ENCODE measurements at regions not wholly inside any gene's neighbourhood (a gene's known extent, or its start where the extent isn't known, plus 50 kb on each side); places are given as distances from the start of the nearest gene placed in this dataset.

DNA sequence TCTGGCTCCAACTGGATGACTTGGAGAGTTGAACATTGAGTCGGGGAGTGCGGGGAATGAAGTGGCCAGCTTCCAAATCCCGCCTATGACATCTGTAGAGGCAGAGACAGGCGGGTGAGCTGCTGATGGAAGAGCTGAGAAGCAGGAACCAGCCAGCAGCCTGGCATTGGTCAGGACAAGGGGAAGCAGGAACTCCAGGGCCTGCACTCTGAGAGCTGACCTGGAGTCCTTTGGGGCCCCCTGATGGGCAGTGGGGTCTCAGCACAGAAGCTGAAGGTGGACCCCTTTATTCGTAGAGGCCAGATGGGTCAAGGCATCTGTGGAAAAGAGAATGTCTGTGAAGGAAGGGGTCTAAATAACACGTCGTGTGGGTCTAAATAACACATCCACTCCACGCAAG lies 57.0 kb downstream of the SEC61G start:
- ATAC-seq (ENCODE audit: low read depth) = no peak
- H3K27me3 Mint-ChIP-seq = no peaks in the 10 kb centered on the region
- H3K9me3 Mint-ChIP-seq = peaks cover 5% of the 10 kb centered on the region

DNA sequence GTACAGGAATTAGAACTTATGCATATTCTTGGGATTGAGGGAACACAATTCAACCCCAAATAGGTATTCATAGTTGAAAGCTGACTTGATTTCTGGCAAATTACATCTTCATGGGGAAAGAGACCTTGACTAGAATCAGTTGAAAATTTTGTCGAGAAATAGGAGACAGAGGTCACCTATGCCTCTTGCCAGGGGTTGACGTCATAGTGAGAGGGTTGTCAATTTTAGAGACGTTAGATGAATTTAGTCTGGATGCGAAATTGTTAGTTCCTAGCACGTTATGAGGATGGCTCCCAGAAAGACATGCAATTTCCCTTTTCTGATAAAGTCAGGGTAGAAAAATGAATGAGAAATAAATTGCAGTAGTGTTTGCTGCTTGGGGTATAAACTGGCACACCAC lies 59.3 kb downstream of the SEC61G start:
- H3K9me3 Mint-ChIP-seq = peaks cover 2% of the 10 kb centered on the region
- no peak for DNase-seq (ENCODE audit: low spot score in 2 of 2)
- no peaks in the 10 kb centered on the region for H3K4me1 Mint-ChIP-seq
- no peak overlapping the region for H3K27ac Mint-ChIP-seq
- no peak overlapping the region for H3K4me3 Mint-ChIP-seq
- H3K36me3 Mint-ChIP-seq = no peaks in the 10 kb centered on the region
- H3K27me3 Mint-ChIP-seq = no peaks in the 10 kb centered on the region
- no peak for ATAC-seq (ENCODE audit: low read depth)

More for the DNA sequence above, 57.0 kb downstream of the SEC61G start:
- no peak overlapping the region for H3K4me3 Mint-ChIP-seq
- no peaks in the 10 kb centered on the region for H3K4me1 Mint-ChIP-seq
- H3K36me3 Mint-ChIP-seq = no peaks in the 10 kb centered on the region
- H3K27ac Mint-ChIP-seq = no peak overlapping the region
- DNase-seq (ENCODE audit: low spot score in 2 of 2) = no peak

DNA sequence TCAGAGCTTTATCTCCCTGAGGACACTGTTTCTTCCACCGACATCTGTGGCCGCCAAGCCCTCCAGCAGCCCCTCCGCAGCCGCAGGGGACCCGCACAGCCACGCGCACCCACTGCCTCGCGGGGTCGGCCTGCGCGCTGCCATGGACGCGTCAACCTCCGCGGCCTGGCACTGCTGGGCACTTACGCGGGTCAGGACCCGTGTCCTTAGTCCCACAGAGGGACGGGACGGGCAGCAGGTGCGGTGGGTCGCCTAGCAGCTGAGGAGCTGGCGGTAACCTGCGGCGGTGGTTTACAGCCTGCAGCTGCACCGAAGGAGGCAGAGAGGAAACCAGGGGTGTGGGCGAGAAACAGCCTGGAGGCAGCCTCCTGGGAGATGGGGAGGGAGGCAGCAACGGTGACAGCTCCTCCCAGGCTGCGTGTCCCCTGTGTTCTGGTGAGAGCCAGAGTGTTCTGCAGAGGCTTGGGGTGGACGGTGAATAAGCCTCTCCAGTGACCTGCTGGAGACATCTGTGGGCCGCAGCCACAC lies 61.3 kb downstream of the SEC61G start:
- Mint-ChIP-seq H3K36me3 (no peaks in the 10 kb centered on the region), H3K4me3 (no peak overlapping the region), H3K9me3 (no peaks in the 10 kb centered on the region), H3K27me3 (no peaks in the 10 kb centered on the region), H3K4me1 (no peaks in the 10 kb centered on the region), H3K27ac (no peak overlapping the region)
- DNase-seq (ENCODE audit: low spot score in 2 of 2) (no peak), ATAC-seq (ENCODE audit: low read depth) (no peak)

DNA sequence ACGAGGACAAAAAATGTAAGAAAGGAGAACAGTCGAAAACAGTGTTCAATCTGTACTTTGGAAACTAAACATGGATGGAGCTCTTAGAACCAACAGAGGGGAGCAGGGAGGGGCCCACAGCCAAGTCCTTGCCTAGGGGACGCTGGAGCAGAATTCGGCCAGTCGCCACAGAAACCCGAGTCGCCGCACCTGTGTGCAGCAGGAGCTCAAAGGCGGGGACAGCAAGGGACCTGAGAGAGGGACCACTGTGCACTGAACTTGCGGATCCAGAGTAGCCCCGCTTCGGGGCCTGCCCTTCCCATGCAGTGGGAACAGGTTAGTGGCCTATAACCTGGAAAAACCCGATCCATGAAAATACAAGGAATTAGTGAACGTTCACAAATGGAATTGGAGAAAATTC lies 68.1 kb downstream of the SEC61G start:
- H3K27ac Mint-ChIP-seq = no peak overlapping the region
- DNase-seq (ENCODE audit: low spot score in 2 of 2) = no peak
- no peaks in the 10 kb centered on the region for H3K36me3 Mint-ChIP-seq
- no peak for ATAC-seq (ENCODE audit: low read depth)
- H3K4me1 Mint-ChIP-seq = no peaks in the 10 kb centered on the region
- H3K27me3 Mint-ChIP-seq = no peaks in the 10 kb centered on the region
- H3K9me3 Mint-ChIP-seq = no peaks in the 10 kb centered on the region
- H3K4me3 Mint-ChIP-seq = no peak overlapping the region

DNA sequence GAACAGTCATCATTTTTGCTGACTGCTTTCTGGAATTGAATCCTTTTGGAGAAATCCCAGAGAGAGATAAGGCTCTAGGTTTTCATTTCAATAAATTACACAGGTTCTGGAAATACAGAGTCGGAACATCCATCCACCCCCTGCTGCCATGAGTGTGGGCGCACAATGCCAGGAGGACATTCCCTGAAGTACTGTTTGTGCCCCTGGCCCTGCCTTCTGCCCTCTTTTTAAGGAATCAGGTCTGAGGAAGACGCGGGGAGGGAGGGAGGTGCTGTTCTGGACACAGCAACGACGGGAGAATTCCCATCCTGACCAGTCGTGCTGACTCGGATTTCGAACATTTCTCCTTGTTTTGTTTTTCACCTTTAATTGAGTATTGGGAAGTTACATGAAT lies 69.0 kb downstream of the SEC61G start:
- Mint-ChIP-seq H3K4me3 (no peak overlapping the region), H3K27ac (no peak overlapping the region), H3K9me3 (peaks cover under 1% of the 10 kb centered on the region), H3K36me3 (no peaks in the 10 kb centered on the region), H3K4me1 (no peaks in the 10 kb centered on the region), H3K27me3 (no peaks in the 10 kb centered on the region)
- no peak for DNase-seq (ENCODE audit: low spot score in 2 of 2)
- ATAC-seq (ENCODE audit: low read depth) = no peak

DNA sequence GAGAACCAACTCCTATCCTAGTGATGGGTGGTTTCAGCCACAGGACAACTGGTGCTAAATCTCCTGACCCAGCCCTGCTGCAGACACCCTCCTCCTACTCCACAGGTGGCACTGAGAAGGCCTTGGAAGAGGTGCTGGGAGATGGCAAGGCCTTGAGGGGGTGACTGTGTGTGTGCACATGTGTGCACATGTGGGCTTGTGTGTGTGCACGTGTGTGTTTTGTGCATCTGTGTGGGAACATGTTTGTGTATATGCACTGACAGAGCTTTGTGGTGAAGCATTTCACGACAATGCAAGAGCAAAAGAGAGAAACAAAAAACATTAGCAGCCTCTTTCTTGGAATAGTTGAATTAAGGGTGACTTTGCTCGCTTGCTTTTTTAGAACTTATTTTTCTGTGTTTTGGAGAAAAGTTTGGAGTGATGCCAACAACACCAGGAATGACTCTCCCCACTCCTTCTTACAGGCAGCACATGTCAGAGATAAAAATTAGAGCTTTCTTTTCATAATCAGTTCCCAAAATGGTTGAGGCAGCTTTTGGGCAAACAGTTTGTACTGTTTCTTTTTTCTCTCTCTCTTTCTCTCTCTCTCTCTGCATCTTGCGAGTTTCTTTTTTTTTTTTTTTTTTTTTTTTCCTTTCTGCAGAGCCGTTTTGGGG lies 69.5 kb downstream of the SEC61G start:
- H3K9me3 Mint-ChIP-seq = peaks cover 4% of the 10 kb centered on the region
- DNase-seq (ENCODE audit: low spot score in 2 of 2) (no peak), ATAC-seq (ENCODE audit: low read depth) (no peak)
- H3K4me1 Mint-ChIP-seq = no peaks in the 10 kb centered on the region
- H3K4me3 Mint-ChIP-seq = no peak overlapping the region
- H3K36me3 Mint-ChIP-seq = no peaks in the 10 kb centered on the region
- peaks cover 2% of the 10 kb centered on the region for H3K27me3 Mint-ChIP-seq
- no peak overlapping the region for H3K27ac Mint-ChIP-seq

DNA sequence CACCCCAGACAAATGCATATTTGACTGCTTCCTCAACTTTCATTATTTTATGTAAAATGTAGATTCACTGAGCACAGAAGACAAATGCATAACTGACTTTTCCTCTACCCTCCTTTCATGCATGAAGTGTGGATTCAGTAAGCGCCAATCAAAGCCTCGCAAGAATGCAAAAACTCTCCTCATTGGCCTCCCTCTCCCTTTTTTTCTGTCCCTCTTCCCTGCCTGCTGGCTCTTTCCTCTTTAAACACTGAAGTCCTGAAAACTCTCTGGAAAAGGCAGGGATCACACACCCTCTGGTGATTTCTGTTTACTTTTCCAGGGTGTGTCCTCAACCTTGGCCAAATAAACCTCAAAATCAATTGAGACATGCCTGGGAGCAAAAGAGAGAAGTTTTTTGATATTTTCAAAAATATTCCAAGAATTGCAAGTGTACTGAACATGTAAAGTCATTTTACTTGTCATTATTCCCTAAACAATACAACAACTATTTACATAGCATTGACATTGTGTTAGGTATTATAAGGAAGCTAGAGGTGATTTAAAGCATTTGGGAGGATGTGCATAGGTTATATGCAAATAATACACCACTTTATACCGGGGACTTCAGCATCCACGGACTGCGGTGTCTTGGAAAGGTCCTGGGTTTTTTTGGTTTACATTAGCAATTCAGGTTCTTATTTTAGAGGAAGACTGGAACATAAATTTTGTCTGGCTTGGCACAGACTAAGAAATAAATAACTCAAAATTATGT lies 71.4 kb downstream of the SEC61G start:
- Mint-ChIP-seq H3K27ac (no peak overlapping the region), H3K4me1 (no peaks in the 10 kb centered on the region), H3K27me3 (peaks cover 2% of the 10 kb centered on the region), H3K4me3 (no peak overlapping the region), H3K9me3 (peaks cover 6% of the 10 kb centered on the region), H3K36me3 (no peaks in the 10 kb centered on the region)
- no peak for ATAC-seq (ENCODE audit: low read depth)
- DNase-seq (ENCODE audit: low spot score in 2 of 2) = no peak

DNA sequence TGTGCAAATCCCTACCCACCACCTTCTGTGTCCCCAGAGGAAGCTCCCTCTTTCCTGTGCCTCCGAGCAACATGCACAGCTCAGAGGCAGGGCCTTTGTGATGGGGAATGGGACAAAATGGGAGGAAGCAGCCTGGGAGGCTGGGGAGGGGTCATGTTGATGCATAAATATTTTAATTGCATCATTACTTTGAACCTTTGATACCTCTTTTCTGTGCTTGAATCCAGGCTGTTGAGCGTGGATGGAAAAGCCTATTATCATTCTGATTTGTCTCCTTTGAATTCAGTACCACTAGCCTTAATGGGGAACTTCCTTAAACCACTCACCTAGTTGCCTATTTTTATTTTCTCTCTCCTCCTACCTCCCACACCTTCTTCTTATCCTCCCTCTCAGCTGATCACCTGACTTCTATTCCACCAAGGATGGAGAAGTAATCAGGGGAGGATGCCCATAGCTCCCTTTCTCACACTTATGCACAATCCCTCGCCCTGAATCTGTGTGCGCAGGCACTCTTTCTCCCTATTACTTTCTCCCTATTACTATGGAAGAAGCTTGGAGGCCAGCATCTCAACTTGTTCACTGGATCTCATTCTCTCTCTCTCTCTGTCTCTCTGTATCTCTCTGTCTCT lies 78.5 kb downstream of the SEC61G start:
- ATAC-seq (ENCODE audit: low read depth) (no peak), DNase-seq (ENCODE audit: low spot score in 2 of 2) (no peak)
- peaks cover 7% of the 10 kb centered on the region for H3K9me3 Mint-ChIP-seq
- peaks cover 2% of the 10 kb centered on the region for H3K27me3 Mint-ChIP-seq
- no peak overlapping the region for H3K4me3 Mint-ChIP-seq
- H3K4me1 Mint-ChIP-seq = no peaks in the 10 kb centered on the region
- H3K36me3 Mint-ChIP-seq = no peaks in the 10 kb centered on the region
- H3K27ac Mint-ChIP-seq = no peak overlapping the region

DNA sequence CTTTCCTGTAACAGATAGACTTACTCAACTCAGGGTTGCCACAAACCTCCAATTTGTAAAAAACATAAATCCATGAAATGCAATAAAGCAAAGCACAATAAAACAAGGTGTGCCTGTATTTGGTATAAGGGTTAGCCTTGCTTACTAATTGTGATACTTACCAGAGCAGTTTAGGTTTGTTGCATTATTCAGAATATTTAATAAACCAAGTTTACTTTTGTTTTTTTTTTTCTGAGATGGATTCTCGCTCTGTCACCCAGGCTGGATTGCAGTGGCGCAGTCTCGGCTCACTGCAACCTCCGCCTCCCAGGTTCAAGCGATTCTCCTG lies 79.6 kb downstream of the SEC61G start:
- DNase-seq (ENCODE audit: low spot score in 2 of 2) = no peak
- Mint-ChIP-seq H3K9me3 (peaks cover 3% of the 10 kb centered on the region), H3K36me3 (no peaks in the 10 kb centered on the region), H3K27me3 (no peaks in the 10 kb centered on the region), H3K4me1 (no peaks in the 10 kb centered on the region), H3K4me3 (no peak overlapping the region), H3K27ac (no peak overlapping the region)
- ATAC-seq (ENCODE audit: low read depth) = no peak

DNA sequence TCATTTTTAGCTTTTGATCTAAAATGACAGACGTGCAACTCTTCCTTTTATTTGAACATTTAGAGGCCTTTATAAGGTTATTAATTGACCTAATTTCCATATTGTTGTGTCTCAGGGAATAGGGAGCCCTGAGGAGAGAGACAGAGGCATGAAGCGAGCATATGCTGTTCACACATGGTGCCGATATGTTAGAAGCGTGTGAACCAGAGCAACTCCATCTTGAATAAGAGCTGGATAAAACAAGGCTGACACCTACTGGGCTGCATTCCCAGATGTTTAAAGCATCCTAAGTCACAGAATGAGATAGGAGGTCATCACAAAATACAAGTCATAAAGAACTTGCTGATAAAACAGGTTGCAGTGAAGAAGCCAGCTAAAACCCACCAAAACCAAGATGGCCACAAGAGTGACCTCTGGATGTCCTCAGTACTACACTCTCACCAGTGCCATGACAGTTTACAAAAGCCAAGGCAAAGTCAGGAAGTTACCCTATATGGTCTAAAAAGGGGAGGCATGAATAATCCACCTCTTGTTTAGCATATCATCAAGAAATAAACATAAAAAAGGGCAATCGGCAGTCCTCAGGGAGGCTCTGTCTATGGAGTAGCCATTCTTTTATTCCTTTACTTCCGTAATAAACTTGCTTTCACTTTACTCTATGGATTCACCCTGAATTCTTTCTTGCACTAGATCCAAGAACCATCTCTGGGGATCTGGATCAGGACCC lies 80.1 kb downstream of the SEC61G start:
- Mint-ChIP-seq H3K4me3 (no peak overlapping the region), H3K4me1 (no peaks in the 10 kb centered on the region), H3K27ac (no peak overlapping the region), H3K27me3 (no peaks in the 10 kb centered on the region), H3K36me3 (no peaks in the 10 kb centered on the region), H3K9me3 (peaks cover 1% of the 10 kb centered on the region)
- ATAC-seq (ENCODE audit: low read depth) (no peak), DNase-seq (ENCODE audit: low spot score in 2 of 2) (no peak)

DNA sequence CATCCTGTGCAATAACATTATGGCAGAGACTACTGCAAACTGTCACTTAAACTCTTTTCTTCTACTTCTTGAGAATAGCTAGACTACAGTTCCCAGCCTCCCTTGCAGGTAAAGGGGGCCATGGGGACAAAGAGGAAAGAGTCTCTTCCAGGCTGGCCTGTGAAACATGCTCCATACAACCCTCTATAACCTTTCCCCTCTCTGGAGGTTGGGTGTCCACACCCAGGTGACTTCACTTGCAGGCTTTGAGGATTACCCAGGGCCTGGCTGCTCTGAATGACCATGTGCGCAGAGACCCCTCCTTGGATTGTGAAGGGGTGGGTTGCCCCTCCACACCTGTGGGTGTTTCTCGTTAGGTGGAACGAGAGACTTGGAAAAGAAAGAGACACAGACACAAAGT lies 84.1 kb downstream of the SEC61G start:
- Mint-ChIP-seq H3K4me1 (no peaks in the 10 kb centered on the region), H3K4me3 (no peak overlapping the region), H3K36me3 (no peaks in the 10 kb centered on the region), H3K9me3 (peaks cover 3% of the 10 kb centered on the region), H3K27me3 (no peaks in the 10 kb centered on the region), H3K27ac (no peak overlapping the region)
- DNase-seq (ENCODE audit: low spot score in 2 of 2) (no peak), ATAC-seq (ENCODE audit: low read depth) (no peak)

DNA sequence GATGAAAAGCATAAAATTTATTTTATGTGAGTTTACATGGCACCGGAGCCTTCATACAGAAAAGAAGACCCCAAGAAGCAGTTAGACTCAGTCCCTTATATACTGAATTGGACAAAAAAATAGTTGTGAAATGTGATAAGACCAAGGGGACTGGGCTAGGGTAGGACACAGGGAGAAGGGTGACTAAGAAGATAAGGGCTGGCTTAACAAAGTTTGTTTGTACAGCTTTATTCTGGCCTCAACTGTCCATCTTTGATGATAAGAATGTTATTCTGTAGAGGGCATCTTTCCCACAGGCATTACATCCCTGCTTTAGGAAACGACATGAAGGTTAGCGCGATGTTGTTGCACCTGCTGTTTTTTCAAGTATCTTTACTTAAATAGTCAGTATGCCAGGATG lies 86.5 kb downstream of the SEC61G start:
- DNase-seq (ENCODE audit: low spot score in 2 of 2) (no peak), ATAC-seq (ENCODE audit: low read depth) (no peak)
- no peaks in the 10 kb centered on the region for H3K27me3 Mint-ChIP-seq
- peaks cover 2% of the 10 kb centered on the region for H3K9me3 Mint-ChIP-seq
- H3K4me1 Mint-ChIP-seq = no peaks in the 10 kb centered on the region
- H3K36me3 Mint-ChIP-seq = no peaks in the 10 kb centered on the region
- H3K27ac Mint-ChIP-seq = no peak overlapping the region
- no peak overlapping the region for H3K4me3 Mint-ChIP-seq

DNA sequence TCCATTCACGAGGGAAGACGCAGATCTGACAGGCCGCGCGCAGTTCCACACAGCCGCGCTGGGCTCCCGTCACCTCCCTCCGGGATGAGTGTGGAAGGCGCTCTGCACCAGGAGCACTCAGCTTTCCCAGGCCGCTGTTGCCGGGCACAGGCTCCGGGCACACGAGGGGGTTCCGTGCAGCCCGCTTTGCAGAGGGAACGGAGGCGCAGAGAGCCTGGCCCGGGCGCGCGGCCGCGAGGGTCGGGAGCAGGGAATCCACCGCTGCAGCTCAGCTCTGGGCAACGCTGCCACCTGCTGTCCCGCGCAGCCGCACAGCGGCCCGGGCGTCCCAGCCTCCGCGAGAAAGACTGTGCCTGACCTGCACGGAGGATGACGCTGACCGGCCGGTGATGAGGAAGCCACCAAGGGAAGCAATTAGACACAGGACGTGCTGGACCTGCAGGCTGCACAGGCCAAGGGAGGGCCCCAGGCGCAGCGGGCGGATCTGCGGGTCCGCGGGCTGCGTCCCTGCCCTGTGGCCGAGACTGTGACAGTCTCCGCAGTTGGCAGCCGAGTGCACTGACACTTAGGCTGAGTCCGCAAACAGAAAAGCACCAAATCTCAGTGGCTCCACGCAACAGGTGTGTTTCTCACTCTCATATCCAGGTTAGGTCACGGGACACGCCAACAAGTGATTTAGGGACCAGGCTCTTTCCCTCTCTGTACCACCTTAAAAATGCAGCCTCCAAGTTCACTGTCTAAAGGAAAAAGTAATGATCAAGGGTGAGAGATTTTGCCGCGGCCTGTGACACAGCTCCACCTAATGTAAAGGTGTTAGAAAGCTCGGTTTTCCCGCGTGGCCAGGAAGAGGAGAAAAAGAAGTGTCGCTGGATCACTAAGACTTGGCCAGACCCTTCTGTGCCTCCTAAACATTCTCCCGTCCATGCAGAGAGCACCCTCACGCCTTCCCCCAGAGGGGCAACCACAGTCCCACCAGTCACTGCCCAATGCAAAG lies 94.5 kb downstream of the SEC61G start:
- DNase-seq (ENCODE audit: low spot score in 2 of 2) (no peak), ATAC-seq (ENCODE audit: low read depth) (no peak)
- H3K36me3 Mint-ChIP-seq = no peaks in the 10 kb centered on the region
- H3K27me3 Mint-ChIP-seq = peaks cover 19% of the 10 kb centered on the region
- H3K27ac Mint-ChIP-seq = no peak overlapping the region
- no peak overlapping the region for H3K4me3 Mint-ChIP-seq
- H3K4me1 Mint-ChIP-seq = peaks cover 7% of the 10 kb centered on the region
- H3K9me3 Mint-ChIP-seq = no peaks in the 10 kb centered on the region
